ENCODE measurements at regions not wholly inside any gene's neighbourhood (a gene's known extent, or its start where the extent isn't known, plus 50 kb on each side); places are given as distances from the start of the nearest gene placed in this dataset.

DNA sequence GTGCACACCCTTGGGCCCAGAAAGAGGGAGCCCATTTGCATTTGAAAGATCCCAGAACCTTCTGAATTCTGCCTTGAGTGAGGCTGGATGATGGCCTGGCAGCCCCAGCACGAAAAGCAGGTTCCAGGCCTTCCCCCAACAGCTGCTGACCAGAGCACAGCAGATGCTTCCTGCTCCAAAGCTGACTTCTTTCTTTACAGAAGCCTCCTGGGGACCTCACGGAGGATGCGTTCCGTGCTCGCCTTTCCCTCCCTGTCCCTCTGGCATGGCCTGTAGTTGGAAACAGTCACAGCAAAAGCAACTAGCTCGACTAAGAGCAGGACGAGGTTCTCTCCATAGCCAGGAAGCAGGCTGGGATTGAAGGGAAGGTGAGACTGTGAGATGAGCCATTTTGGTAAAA is 107.7 kb upstream of the B3GAT1 start:
- TF ChIP-seq CTCF (IDR thresholded peaks at IDR 0.05; ENCODE audit: insufficient read depth, low read depth, low read length) (no peak), EZH2 (IDR thresholded peaks at IDR 0.05; ENCODE audit: insufficient read depth, low read length) (no peak)

All from astrocyte (in vitro differentiated cells and primary cell).